ENCODE measurements at regions not wholly inside any gene's neighbourhood (a gene's known extent, or its start where the extent isn't known, plus 50 kb on each side); places are given as distances from the start of the nearest gene placed in this dataset.
"Not testable (repeated sequence)": the region's sequence is repeated elsewhere in the genome, so short reads cannot be mapped to it uniquely, and the experiment has no call there.

- no peak for TF ChIP-seq CTCF (IDR thresholded peaks at IDR 0.05)
- H3K27ac ChIP-seq, result no peak overlapping the region
- peaks cover 0 to 9% of the 10 kb centered on the region in 2 donors for H3K9me3 ChIP-seq
- H3K27me3 ChIP-seq, result no peaks in the 10 kb centered on the region
- DNase-seq (ENCODE audit: low spot score), result no peak
- no peaks in the 10 kb centered on the region for H3K36me3 ChIP-seq
- no peaks in the 10 kb centered on the region for H3K4me1 ChIP-seq
- no peak overlapping the region for H3K4me3 ChIP-seq
These were observed 1258.0 kb upstream of the CDH9 start for GRCh38 chr5:28296254-28297013.

GRCh38 chr5:28287021-28287420, 1248.6 kb upstream of the CDH9 start:
- not testable (repeated sequence) for H3K27me3 ChIP-seq; H3K4me3 ChIP-seq; DNase-seq (ENCODE audit: low spot score); H3K36me3 ChIP-seq; H3K4me1 ChIP-seq; H3K9me3 ChIP-seq; H3K27ac ChIP-seq

- Histone ChIP-seq H3K36me3 (no peaks in the 10 kb centered on the region), H3K27ac (no peak overlapping the region), H3K4me1 (no peaks in the 10 kb centered on the region), H3K4me3 (no peak overlapping the region), H3K27me3 (no peaks in the 10 kb centered on the region), H3K9me3 (no peaks in the 10 kb centered on the region)
- no peak for TF ChIP-seq CTCF (IDR thresholded peaks at IDR 0.05)
- no peak for DNase-seq (ENCODE audit: low spot score)
These were observed 1248.2 kb upstream of the CDH9 start for GRCh38 chr5:28286566-28286965.

- Histone ChIP-seq H3K9me3 (no peaks in the 10 kb centered on the region), H3K4me1 (no peaks in the 10 kb centered on the region), H3K36me3 (no peaks in the 10 kb centered on the region), H3K27ac (no peak overlapping the region), H3K4me3 (no peak overlapping the region), H3K27me3 (no peaks in the 10 kb centered on the region)
- no peak for TF ChIP-seq CTCF (IDR thresholded peaks at IDR 0.05)
- no peak for DNase-seq (ENCODE audit: low spot score)
These were observed 1246.4 kb upstream of the CDH9 start for GRCh38 chr5:28284788-28285187.

GRCh38 chr5:28281351-28281750, 1243.0 kb upstream of the CDH9 start:
- Histone ChIP-seq H3K27ac (no peak overlapping the region), H3K4me1 (no peaks in the 10 kb centered on the region), H3K9me3 (no peaks in the 10 kb centered on the region), H3K4me3 (no peak overlapping the region), H3K36me3 (no peaks in the 10 kb centered on the region), H3K27me3 (no peaks in the 10 kb centered on the region)
- no peak for TF ChIP-seq CTCF (IDR thresholded peaks at IDR 0.05)
- DNase-seq (ENCODE audit: low spot score), result no peak

GRCh38 chr5:28275931-28276330, 1237.5 kb upstream of the CDH9 start:
- no peak for TF ChIP-seq CTCF (IDR thresholded peaks at IDR 0.05)
- no peak for DNase-seq (ENCODE audit: low spot score)
- Histone ChIP-seq H3K36me3 (no peaks in the 10 kb centered on the region), H3K9me3 (no peaks in the 10 kb centered on the region), H3K27me3 (no peaks in the 10 kb centered on the region), H3K4me1 (no peaks in the 10 kb centered on the region), H3K27ac (no peak overlapping the region), H3K4me3 (no peak overlapping the region)
